AG09319 (cell line): ENCODE measurements at regions not wholly inside any gene's neighbourhood (a gene's known extent, or its start where the extent isn't known, plus 50 kb on each side); places are given as distances from the start of the nearest gene placed in this dataset.
A peak's percentile ranks its signal among the peaks of the same experiment; 100 is the strongest.
"Not testable (repeated sequence)": the region's sequence is repeated elsewhere in the genome, so short reads cannot be mapped to it uniquely, and the experiment has no call there.

Source experiments
- DNase-seq: peaks from one replicate; pipeline ENCODE4 v3.0.0-alpha.2; 2010; ENCODE audit warnings: low read depth; ENCODE audit errors: extremely low read depth
- TF ChIP-seq, protein P1 (sequence below): IDR thresholded peaks from 2 replicates; pipeline ENCODE4 v1.5.1; 2011; ENCODE audit warnings: low read depth, mild to moderate bottlenecking, inconsistent platforms, low read length, moderate library complexity

DNA sequence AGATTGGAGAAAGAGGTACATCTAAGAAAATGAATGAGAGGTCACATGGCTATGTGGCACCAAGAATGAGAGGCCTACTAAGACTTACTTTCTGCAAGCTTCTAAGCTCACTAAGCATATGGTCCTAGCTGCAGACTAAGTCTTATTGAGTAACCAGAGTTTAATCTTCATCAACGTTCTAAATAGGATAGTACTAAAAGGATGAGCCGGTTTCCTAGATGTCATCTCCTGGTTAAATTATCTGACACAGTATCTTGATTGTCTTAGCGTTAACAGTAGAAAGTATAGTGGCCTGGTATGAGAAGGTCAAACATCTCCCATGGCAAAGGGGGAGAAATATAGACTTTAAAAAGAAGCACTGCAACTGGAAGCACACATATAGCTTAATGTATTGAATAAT, 448.1 kb downstream of the PDGFC start:
- TF ChIP-seq, protein P1, sequence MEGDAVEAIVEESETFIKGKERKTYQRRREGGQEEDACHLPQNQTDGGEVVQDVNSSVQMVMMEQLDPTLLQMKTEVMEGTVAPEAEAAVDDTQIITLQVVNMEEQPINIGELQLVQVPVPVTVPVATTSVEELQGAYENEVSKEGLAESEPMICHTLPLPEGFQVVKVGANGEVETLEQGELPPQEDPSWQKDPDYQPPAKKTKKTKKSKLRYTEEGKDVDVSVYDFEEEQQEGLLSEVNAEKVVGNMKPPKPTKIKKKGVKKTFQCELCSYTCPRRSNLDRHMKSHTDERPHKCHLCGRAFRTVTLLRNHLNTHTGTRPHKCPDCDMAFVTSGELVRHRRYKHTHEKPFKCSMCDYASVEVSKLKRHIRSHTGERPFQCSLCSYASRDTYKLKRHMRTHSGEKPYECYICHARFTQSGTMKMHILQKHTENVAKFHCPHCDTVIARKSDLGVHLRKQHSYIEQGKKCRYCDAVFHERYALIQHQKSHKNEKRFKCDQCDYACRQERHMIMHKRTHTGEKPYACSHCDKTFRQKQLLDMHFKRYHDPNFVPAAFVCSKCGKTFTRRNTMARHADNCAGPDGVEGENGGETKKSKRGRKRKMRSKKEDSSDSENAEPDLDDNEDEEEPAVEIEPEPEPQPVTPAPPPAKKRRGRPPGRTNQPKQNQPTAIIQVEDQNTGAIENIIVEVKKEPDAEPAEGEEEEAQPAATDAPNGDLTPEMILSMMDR = no peak
- no peak for DNase-seq

DNA sequence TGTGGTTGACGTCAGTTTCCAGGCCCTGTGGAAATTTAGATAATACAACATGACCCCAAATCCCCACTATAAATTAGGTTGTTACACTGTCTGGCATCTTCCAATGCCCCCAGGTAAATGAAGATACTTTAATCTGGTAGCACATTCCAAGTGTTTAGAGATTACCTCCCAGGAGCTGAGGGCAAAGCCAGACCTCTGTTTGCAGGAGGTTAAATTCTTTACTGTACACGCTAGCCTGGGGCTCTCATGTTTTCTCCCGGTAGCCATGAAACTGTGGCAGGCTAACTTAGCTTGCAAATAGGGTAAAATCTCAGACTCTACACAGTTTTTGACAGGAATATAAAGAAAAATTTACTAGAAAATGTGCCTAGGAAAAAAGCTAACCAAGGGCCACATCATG, 450.0 kb downstream of the PDGFC start:
- TF ChIP-seq, protein P1 = no peak
- no peak for DNase-seq

DNA sequence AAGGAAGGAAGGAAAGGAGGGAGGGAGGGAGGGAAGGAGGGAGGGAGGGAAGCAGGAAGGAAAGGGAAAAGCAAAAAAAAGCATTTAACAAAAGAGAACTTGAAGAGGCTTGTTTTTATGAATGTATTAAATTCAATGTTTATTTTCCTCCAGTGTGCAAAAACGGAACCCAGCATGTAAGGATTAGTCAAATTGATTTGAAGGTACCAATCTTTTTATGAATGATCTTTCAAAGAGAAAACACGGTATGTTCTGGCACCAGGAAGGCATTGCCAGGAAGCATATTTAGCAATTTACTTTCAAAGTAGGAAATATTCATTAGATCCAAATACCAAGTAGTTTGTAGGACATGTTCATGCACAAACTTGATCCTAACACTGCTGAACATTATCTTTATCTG, 453.6 kb downstream of the PDGFC start:
- TF ChIP-seq, protein P1 = no peak
- DNase-seq = no peak

- DNase-seq = no peak
- TF ChIP-seq, protein P1 = no peak
These were observed 454.1 kb downstream of the PDGFC start for GRCh38 chr4:156517546-156517945.

- TF ChIP-seq, protein P1 = no peak
- DNase-seq = no peak
These were observed 454.9 kb downstream of the PDGFC start for GRCh38 chr4:156516698-156517097.

DNA sequence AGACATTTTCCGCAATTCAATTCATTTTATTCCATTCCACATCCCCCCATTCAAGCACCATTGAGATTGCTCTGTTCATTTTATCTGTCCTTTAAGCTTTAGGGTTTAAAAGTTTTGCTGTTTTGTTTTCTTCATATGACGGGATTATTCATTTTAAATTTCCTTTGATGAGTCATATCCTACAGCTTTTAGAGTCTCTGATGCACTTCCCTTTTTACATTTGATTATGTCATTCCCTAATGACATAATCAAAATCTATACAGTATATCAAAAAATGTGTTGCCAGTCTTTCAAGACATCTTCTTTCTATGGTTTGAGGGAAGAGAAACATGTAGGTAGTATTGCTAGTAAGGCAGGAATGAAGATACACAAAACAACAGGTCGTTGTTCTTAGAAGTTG, 456.3 kb downstream of the PDGFC start:
- no peak for DNase-seq
- TF ChIP-seq, protein P1 = no peak

GRCh38 chr4:156512622-156513021, 459.0 kb downstream of the PDGFC start:
- DNase-seq = peak; percentile 12
- TF ChIP-seq, protein P1 = no peak

DNA sequence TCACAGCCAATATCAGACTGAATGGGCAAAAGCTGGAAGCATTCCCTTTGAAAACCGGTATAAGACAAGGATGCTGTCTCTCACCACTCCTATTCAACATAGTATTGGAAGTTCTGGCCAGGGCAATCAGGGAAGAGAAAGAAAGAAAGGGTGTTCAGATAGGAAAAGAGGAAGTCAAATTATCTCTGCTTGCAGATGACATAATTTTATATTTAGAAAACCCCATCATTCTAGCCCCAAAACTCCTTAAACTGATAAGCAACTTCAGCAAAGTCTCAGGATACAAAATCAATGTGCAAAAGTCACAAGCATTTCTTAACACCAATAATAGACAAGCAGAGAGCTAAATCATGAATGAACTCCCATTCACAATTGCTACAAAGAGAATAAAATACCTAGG, 461.7 kb downstream of the PDGFC start:
- not testable (repeated sequence) for DNase-seq
